Stomach (tissue), 4 donors: ENCODE measurements at regions not wholly inside any gene's neighbourhood (a gene's known extent, or its start where the extent isn't known, plus 50 kb on each side); places are given as distances from the start of the nearest gene placed in this dataset.

Experiments
- POLR2A ChIP-seq, 4 donors: fragments of 450-650 bp; IDR thresholded peaks; one replicate each; pipeline ENCODE4 v1.6.1; 2016; ENCODE audit warnings: antibody characterized with exemption in 4 of 4, control low read depth in 2 of 4, mild to moderate bottlenecking in 1 of 4, moderate library complexity in 1 of 4
- TF ChIP-seq, protein P1 (sequence below), 7 experiments: fragments of 450-650 bp in 4 of 7; fragments of 200-600 bp in 3 of 7; sonication (generic) in 3 of 7; IDR thresholded peaks; one replicate each; pipeline ENCODE4 v1.5.1; 2016 to 2019; ENCODE audit warnings: antibody characterized with exemption in 7 of 7, control low read depth in 2 of 7, mild to moderate bottlenecking in 1 of 7

DNA sequence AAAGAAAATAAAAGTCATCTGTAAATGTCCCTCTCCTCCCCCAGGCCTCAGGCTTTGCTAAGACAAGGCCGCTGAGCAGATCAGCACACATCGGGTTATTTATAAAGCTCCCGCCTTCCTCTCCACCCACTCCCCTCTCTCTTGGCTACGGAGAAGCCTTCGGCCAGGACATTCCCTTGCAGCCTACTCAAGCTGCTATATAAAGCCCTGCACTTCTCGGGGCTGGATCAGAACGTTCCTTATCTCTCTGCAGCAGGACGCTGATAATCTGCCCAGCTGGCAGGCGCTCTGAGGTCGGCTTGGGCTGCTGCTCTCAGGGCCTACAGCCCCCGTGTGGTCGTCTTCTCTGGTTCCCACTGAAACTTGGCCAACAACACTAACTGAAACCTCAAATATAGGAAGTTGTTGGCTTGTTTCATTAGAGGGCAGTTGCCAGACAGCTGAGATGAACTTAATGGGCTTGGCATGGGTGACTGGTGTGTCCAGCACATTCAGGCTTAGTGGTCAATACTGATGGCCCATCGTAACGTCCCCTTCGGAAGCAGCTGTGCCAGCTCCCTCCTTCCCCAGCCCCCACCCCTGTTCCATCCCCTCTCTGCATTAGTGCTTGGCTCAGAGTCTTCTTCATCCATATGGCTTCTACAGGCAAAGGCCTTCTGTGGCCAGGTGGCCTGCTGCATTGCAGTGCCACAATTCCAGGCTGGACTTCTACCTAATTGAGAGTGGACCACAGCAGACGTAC is 64.6 kb downstream of the IER5 start:
- no peak for TF ChIP-seq POLR2A (IDR thresholded peaks at IDR 0.05)
- TF ChIP-seq, protein P1, sequence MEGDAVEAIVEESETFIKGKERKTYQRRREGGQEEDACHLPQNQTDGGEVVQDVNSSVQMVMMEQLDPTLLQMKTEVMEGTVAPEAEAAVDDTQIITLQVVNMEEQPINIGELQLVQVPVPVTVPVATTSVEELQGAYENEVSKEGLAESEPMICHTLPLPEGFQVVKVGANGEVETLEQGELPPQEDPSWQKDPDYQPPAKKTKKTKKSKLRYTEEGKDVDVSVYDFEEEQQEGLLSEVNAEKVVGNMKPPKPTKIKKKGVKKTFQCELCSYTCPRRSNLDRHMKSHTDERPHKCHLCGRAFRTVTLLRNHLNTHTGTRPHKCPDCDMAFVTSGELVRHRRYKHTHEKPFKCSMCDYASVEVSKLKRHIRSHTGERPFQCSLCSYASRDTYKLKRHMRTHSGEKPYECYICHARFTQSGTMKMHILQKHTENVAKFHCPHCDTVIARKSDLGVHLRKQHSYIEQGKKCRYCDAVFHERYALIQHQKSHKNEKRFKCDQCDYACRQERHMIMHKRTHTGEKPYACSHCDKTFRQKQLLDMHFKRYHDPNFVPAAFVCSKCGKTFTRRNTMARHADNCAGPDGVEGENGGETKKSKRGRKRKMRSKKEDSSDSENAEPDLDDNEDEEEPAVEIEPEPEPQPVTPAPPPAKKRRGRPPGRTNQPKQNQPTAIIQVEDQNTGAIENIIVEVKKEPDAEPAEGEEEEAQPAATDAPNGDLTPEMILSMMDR (IDR thresholded peaks at IDR 0.05), result peak in 3 of 7 experiments; percentile 9 to 21 (median 19)
